NOMO-1 treated with DMSO at 0.1 percent for 48 hours (cell line): ENCODE measurements at regions not wholly inside any gene's neighbourhood (a gene's known extent, or its start where the extent isn't known, plus 50 kb on each side); places are given as distances from the start of the nearest gene placed in this dataset.

Experiments
- DNase-seq: peaks from one replicate; lab custom pipeline; 2025; ENCODE audit not compliant: unreplicated experiment; lab: John Stamatoyannopoulos, UW

DNA sequence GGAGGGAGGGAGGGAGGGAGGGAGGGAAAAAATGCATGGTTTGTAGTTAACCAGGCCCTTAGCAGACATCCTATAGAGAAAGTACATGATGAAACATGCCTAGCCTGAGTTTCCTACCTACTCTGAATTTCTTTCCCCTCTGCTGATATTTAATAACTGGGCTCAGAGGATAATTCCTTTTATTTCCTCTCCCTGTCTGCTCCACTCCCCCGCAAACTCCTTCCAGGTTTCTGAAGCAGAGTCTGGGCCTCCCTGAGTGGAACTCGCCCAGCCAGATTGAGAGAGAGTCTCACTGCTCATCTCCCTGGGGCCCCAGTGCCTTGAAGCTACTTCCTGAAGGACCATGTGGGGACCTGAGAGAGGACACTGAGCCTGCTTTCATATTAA lies 111.9 kb upstream of the SLC44A3 start:
- no peak for DNase-seq

GRCh38 chr1:94707321-94708298 lies 112.5 kb upstream of the SLC44A3 start:
- no peak for DNase-seq

GRCh38 chr1:94702442-94702815 lies 117.7 kb upstream of the SLC44A3 start:
- no peak for DNase-seq

DNA sequence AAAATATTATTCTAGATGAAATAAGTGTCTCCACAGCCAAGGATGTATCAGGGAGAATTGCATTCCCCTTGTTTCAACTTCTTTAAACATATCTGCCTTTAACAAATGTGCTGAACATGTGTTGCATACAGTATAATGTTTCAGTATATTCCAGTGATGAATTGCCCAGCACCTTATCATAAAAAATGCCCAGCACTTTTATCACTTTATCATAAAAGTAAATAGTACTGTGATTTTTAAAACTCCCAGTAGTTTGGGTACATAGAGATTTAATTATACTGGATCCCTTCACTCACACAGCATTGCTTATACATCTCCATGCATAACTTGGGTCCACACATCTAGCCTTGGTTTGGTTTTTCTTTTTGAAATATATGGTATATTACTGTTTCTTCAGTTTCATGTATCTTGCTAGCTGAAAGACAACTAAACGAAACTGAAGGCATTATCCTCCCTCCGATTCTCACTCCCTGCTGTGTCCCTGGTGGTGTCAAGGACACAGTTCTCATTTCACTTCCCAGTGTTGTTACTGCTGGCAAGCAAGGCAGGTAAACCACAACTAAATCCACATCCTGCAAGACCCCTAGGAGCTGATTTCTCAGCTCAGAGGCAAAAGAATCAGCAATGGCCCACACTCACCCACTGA lies 118.2 kb upstream of the SLC44A3 start:
- DNase-seq: no peak

DNA sequence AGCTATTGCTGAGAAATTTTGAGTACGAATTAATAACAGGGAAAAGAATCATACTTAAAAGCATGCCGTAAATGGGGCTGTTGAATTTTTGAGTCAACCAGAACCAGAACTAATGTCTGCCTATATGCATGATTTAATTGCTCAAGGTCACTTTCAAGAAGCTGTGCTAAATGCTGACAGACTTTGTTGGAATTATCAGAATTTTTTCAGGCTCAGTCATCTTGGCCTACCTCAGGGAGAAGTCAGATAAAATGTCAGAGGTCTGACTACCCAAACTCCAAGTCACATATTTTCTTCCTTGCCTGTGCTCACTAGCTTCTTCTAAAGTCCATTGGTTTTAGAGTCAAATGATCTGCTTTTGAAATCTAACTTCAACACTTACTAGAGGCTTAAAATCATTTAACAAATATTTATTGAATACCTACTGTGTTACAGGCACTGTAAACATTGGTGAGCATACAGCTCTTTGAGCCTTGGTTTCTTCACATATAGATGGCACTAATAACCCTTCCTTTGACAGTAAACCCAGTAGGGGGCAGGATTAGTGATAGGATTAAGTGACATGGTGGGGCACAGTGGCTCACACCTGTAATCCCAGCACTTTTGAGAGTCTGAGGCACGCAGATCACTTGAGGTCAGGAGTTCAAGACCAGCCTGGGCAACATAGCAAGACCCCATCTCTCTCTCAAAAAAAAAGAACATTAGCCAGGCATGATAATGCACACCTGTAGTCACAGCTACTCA lies 121.2 kb upstream of the SLC44A3 start:
- DNase-seq: no peak

DNA sequence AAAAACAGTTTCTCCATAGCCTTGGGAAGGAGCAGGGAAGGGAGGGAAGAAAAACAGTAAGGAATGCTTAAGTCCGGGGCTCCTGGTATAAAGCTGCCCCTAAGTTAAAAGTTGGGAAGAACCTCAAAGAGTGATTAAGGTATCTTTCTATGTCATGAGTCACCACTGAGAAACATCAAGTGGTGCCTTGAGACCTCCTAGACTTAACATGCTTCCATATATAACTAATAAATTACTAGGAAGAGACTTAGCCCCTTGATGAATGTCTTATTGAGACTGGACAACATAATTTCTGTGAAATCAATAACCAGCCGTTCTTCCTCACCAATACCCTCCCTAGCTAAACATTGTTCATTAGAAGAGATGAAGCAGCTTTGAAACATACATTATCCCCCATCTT lies 121.8 kb upstream of the SLC44A3 start:
- DNase-seq: no peak

GRCh38 chr1:94697839-94698238 lies 122.3 kb upstream of the SLC44A3 start:
- no peak for DNase-seq

DNA sequence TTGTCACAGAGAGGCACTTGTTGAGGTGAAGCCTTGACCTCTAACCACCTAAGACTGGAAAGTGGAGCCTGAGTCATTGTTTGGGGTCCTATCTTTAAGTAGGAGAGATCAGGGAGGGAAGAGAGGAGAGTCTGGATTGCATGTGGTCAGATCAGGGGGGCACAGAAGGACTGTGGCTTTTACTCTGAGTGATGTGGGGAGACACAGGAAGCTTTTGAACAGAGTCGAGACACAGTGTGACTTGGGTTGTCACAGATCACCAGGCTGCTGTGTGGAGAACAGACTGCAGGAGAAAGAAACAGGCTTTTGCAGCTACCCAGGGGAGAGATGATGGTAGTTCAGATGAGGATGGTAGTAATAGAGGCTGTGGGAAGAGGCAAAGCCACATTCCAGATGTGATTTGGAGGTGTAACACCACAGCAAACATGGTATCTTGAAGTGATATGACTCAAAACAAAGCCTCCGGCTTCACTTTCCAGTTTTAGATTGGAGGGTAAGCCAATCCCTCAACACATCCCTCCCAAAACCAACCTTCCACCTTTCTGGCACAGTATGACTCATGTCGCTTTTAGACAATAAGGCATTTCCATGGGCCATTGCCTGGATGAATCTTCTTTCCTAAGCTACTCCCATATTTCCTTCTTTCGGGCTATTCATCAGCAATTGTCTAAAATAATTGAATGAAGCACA lies 125.8 kb upstream of the SLC44A3 start:
- DNase-seq: no peak

- no peak for DNase-seq
Measured at GRCh38 chr1:94693435-94693834, 126.7 kb upstream of the SLC44A3 start.

- no peak for DNase-seq
Measured at GRCh38 chr1:94693029-94693428, 127.1 kb upstream of the SLC44A3 start.

DNA sequence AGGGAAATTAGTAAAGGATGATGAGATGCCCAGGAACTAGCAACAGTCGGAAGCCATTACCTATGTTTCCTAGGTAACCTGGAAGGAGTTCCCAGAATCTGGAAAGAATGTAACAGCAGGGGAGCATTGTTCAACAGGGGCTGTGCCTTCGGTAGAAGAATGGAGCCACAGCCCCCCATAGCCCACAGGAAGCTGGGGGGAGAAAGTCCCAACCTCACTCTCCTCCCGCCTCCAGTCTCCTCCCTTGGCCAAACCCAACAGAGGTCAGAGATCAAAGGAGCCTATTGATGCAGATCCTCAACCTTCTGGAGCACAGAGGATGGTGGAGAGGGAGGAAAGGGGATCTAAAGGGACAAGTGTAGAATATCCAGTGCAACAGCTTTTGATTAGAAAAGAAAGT lies 131.5 kb upstream of the SLC44A3 start:
- DNase-seq: no peak

GRCh38 chr1:94686882-94687281 lies 133.3 kb upstream of the SLC44A3 start:
- DNase-seq: no peak

- no peak for DNase-seq
Measured at GRCh38 chr1:94684690-94685250, 135.4 kb upstream of the SLC44A3 start.

DNA sequence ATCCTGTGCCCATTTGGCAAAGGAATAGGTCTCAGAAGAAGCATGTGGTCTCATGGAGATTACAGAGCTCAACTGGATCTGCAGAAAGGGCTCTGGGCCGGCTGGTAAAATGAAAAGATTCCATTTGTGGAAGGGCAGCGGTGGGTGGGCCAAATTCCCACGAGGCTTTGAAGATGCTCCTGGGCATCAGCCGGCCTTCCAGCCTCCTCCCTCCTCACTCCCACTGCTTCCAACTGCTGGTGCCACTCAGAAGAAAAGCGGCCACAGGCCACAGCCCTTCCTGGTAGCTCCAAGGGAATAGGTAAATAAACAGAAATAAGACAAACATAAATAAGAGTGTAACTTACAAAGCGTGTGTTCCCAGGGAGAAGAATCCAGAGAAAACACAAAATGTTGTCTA lies 136.3 kb upstream of the SLC44A3 start:
- no peak for DNase-seq

DNA sequence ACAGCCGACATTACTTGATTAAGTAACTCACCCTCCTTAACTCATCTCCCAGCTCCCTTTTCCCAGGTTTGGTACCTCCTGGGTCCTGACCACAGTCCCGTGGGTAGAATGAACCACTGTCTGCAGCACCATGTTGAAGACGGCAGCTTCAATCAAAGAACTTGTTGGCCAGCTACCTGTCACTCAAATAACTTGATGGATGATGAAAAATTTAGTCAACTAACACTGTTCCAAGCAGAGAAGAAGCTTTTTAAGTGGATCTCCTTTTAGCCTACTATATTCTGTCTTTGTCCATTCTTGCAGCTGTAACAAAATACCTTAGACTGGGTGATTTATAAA lies 138.4 kb upstream of the F3 start:
- no peak for DNase-seq

DNA sequence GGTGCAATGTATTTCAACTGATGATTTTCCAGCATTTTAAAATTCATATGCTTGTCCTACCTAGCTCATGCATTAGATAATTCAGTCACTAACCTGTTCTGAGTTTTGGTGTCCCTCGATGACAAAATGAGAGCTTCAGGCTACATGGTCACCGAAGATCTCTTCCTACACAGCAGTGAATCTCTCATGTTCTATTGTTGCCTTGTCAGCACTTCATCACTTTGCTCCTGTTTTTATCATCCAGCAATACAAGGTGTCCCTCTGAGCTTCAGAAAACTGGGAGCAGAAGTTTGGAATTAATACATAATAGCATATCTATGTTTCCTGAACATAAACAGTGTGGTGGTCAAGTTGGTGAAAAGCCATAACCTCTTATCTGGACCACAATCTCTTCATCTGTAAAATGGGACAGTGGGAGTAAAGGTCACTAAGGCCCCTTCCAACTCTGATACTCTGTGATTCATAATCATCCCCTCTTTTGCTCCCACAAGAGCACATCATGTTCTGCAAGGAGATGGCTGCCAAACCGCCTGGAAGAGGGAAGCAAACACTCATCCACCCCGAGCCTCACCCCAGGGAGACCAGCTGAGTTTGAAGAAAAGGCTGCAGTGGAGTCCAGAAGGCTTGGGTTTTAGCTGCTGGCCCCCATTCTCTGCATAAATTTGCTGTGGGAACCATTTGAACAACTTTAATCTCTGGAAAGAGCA lies 137.9 kb upstream of the F3 start:
- DNase-seq: no peak

- DNase-seq: no peak
Measured at GRCh38 chr1:94678202-94678848, 136.8 kb upstream of the F3 start.

GRCh38 chr1:94677714-94678113 lies 136.2 kb upstream of the F3 start:
- DNase-seq: no peak

GRCh38 chr1:94677087-94677486 lies 135.5 kb upstream of the F3 start:
- DNase-seq: no peak

DNA sequence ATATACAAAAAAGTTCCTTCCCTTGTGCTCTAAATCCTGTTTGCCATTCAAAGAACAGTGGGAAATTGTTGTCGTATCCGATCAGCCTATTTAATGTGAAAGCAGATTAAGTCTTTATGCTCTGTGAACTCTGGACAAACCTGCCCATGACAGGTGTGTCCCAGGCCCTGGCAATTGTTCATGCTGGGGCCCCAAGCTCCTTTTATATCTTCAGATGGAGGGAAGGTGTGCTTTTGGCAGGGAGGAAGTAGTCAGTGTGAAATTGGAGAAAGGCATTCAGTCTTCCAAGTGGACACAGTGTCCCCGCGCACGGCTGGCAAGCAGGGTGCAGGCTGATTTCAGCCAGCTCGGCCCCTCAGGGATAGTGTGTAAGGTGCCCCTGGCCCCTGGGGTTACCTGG lies 135.1 kb upstream of the F3 start:
- DNase-seq: no peak
